Memory B cell (primary cell): ENCODE measurements at regions not wholly inside any gene's neighbourhood (a gene's known extent, or its start where the extent isn't known, plus 50 kb on each side); places are given as distances from the start of the nearest gene placed in this dataset.
"Not testable (repeated sequence)": the region's sequence is repeated elsewhere in the genome, so short reads cannot be mapped to it uniquely, and the experiment has no call there.

ENCODE experiments used
- ATAC-seq: fragments of 150-1000 bp; cut with Tn5 transposase; 2 replicates; pipeline ENCODE4 v1.10.0; 2021; ENCODE audit warnings: low read depth, mild to moderate bottlenecking, moderate library complexity
- DNase-seq, 2 donors: peaks; one replicate each; pipeline ENCODE4 v3.0.0; 2022; ENCODE audit warnings: low spot score in 2 of 2
- H3K27ac Mint-ChIP-seq: one replicate; pipeline ENCODE4 v1.8.0; 2022; ENCODE audit warnings: mild to moderate bottlenecking, moderate library complexity, mixed read lengths
- H3K27me3 Mint-ChIP-seq: one replicate; pipeline ENCODE4 v1.8.0; 2022; ENCODE audit warnings: mixed read lengths
- H3K36me3 Mint-ChIP-seq: one replicate; pipeline ENCODE4 v1.8.0; 2022; ENCODE audit warnings: mild to moderate bottlenecking, mixed read lengths
- H3K4me1 Mint-ChIP-seq: one replicate; pipeline ENCODE4 v1.8.0; 2022; ENCODE audit warnings: mixed read lengths
- H3K4me3 Mint-ChIP-seq: one replicate; pipeline ENCODE4 v1.8.0; 2022; ENCODE audit warnings: mild to moderate bottlenecking, moderate library complexity, mixed read lengths
- H3K9me3 Mint-ChIP-seq: one replicate; pipeline ENCODE4 v1.8.0; 2022; ENCODE audit warnings: mixed read lengths

- no peak overlapping the region for H3K4me3 Mint-ChIP-seq
- peaks cover 2% of the 10 kb centered on the region for H3K9me3 Mint-ChIP-seq
- peaks cover 14% of the 10 kb centered on the region for H3K4me1 Mint-ChIP-seq
- DNase-seq (no peak), ATAC-seq (no peak)
- H3K27me3 Mint-ChIP-seq = no peaks in the 10 kb centered on the region
- no peaks in the 10 kb centered on the region for H3K36me3 Mint-ChIP-seq
- no peak overlapping the region for H3K27ac Mint-ChIP-seq
Measured at GRCh38 chr11:110857892-110858546, 145.8 kb upstream of the ARHGAP20 start.

GRCh38 chr11:110856996-110857812 is 145.0 kb upstream of the ARHGAP20 start:
- Mint-ChIP-seq H3K9me3 (peaks cover 2% of the 10 kb centered on the region), H3K4me1 (peaks cover 14% of the 10 kb centered on the region), H3K36me3 (no peaks in the 10 kb centered on the region), H3K4me3 (no peak overlapping the region), H3K27me3 (no peaks in the 10 kb centered on the region), H3K27ac (no peak overlapping the region)
- DNase-seq = no peak
- no peak for ATAC-seq

- H3K27ac Mint-ChIP-seq = no peak overlapping the region
- peaks cover 14% of the 10 kb centered on the region for H3K4me1 Mint-ChIP-seq
- no peaks in the 10 kb centered on the region for H3K36me3 Mint-ChIP-seq
- peaks cover 5% of the 10 kb centered on the region for H3K27me3 Mint-ChIP-seq
- no peak for DNase-seq
- peaks cover 2% of the 10 kb centered on the region for H3K9me3 Mint-ChIP-seq
- no peak overlapping the region for H3K4me3 Mint-ChIP-seq
- no peak for ATAC-seq
Measured at GRCh38 chr11:110856340-110856739, 144.1 kb upstream of the ARHGAP20 start.

GRCh38 chr11:110855191-110855590 is 143.0 kb upstream of the ARHGAP20 start:
- no peak for DNase-seq
- peaks cover 2% of the 10 kb centered on the region for H3K9me3 Mint-ChIP-seq
- no peak overlapping the region for H3K4me3 Mint-ChIP-seq
- no peaks in the 10 kb centered on the region for H3K36me3 Mint-ChIP-seq
- H3K4me1 Mint-ChIP-seq = peaks cover 14% of the 10 kb centered on the region
- peaks cover 5% of the 10 kb centered on the region for H3K27me3 Mint-ChIP-seq
- ATAC-seq = no peak
- H3K27ac Mint-ChIP-seq = no peak overlapping the region

- Mint-ChIP-seq H3K4me1 (peaks cover 9% of the 10 kb centered on the region), H3K9me3 (peaks cover 3% of the 10 kb centered on the region), H3K27me3 (peaks cover 5% of the 10 kb centered on the region), H3K4me3 (no peak overlapping the region), H3K36me3 (no peaks in the 10 kb centered on the region), H3K27ac (no peak overlapping the region)
- DNase-seq (no peak), ATAC-seq (no peak)
Measured at GRCh38 chr11:110852921-110853490, 140.8 kb upstream of the ARHGAP20 start.

GRCh38 chr11:110850846-110851245 is 138.6 kb upstream of the ARHGAP20 start:
- peaks cover 4% of the 10 kb centered on the region for H3K9me3 Mint-ChIP-seq
- H3K4me3 Mint-ChIP-seq = no peak overlapping the region

GRCh38 chr11:110843053-110843452 is 130.8 kb upstream of the ARHGAP20 start:
- H3K27me3 Mint-ChIP-seq, H3K9me3 Mint-ChIP-seq, H3K4me1 Mint-ChIP-seq, H3K36me3 Mint-ChIP-seq, DNase-seq, ATAC-seq, H3K27ac Mint-ChIP-seq, H3K4me3 Mint-ChIP-seq: not testable (repeated sequence)

More at GRCh38 chr11:110850846-110851245, 138.6 kb upstream of the ARHGAP20 start:
- peaks cover 3% of the 10 kb centered on the region for H3K4me1 Mint-ChIP-seq
- no peak overlapping the region for H3K27ac Mint-ChIP-seq
- H3K36me3 Mint-ChIP-seq = peaks cover 2% of the 10 kb centered on the region
- ATAC-seq (no peak), DNase-seq (no peak)
- H3K27me3 Mint-ChIP-seq = peaks cover 5% of the 10 kb centered on the region

GRCh38 chr11:110838808-110839207 is 126.6 kb upstream of the ARHGAP20 start:
- no peak overlapping the region for H3K4me3 Mint-ChIP-seq
- no peak for DNase-seq
- peaks cover 2% of the 10 kb centered on the region for H3K27me3 Mint-ChIP-seq
- no peak for ATAC-seq
- peaks cover 4% of the 10 kb centered on the region for H3K9me3 Mint-ChIP-seq
- no peaks in the 10 kb centered on the region for H3K36me3 Mint-ChIP-seq
- H3K4me1 Mint-ChIP-seq = peaks cover 6% of the 10 kb centered on the region
- H3K27ac Mint-ChIP-seq = no peak overlapping the region

GRCh38 chr11:110837603-110838002 is 125.4 kb upstream of the ARHGAP20 start:
- Mint-ChIP-seq H3K36me3 (no peaks in the 10 kb centered on the region), H3K9me3 (peaks cover 4% of the 10 kb centered on the region), H3K4me1 (peaks cover 6% of the 10 kb centered on the region), H3K27me3 (peaks cover 2% of the 10 kb centered on the region), H3K27ac (no peak overlapping the region), H3K4me3 (no peak overlapping the region)
- ATAC-seq = no peak
- no peak for DNase-seq

GRCh38 chr11:110835106-110835505 is 122.9 kb upstream of the ARHGAP20 start:
- Mint-ChIP-seq H3K36me3 (no peaks in the 10 kb centered on the region), H3K27ac (no peak overlapping the region), H3K27me3 (peaks cover 5% of the 10 kb centered on the region), H3K9me3 (peaks cover 4% of the 10 kb centered on the region), H3K4me1 (peaks cover 6% of the 10 kb centered on the region), H3K4me3 (no peak overlapping the region)
- DNase-seq = no peak
- no peak for ATAC-seq

GRCh38 chr11:110833033-110833484 is 120.8 kb upstream of the ARHGAP20 start:
- Mint-ChIP-seq H3K27me3 (peaks cover 3% of the 10 kb centered on the region), H3K36me3 (no peaks in the 10 kb centered on the region), H3K4me1 (peaks cover 6% of the 10 kb centered on the region), H3K4me3 (no peak overlapping the region), H3K9me3 (peaks cover 3% of the 10 kb centered on the region), H3K27ac (no peak overlapping the region)
- DNase-seq (no peak), ATAC-seq (no peak)

- ATAC-seq (no peak), DNase-seq (no peak)
- no peaks in the 10 kb centered on the region for H3K36me3 Mint-ChIP-seq
- no peak overlapping the region for H3K4me3 Mint-ChIP-seq
- peaks cover 3% of the 10 kb centered on the region for H3K27me3 Mint-ChIP-seq
- no peak overlapping the region for H3K27ac Mint-ChIP-seq
- H3K9me3 Mint-ChIP-seq = peaks cover 3% of the 10 kb centered on the region
- peaks cover 2% of the 10 kb centered on the region for H3K4me1 Mint-ChIP-seq
Measured at GRCh38 chr11:110832539-110832938, 120.3 kb upstream of the ARHGAP20 start.

GRCh38 chr11:110832080-110832479 is 119.8 kb upstream of the ARHGAP20 start:
- Mint-ChIP-seq H3K4me1 (peaks cover 2% of the 10 kb centered on the region), H3K4me3 (no peak overlapping the region), H3K9me3 (peaks cover 3% of the 10 kb centered on the region), H3K27me3 (peaks cover 3% of the 10 kb centered on the region), H3K36me3 (no peaks in the 10 kb centered on the region), H3K27ac (no peak overlapping the region)
- DNase-seq = no peak
- ATAC-seq = no peak

- no peak for DNase-seq
- H3K9me3 Mint-ChIP-seq = peaks cover 1% of the 10 kb centered on the region
- no peak for ATAC-seq
Measured at GRCh38 chr11:110830747-110831146, 118.5 kb upstream of the ARHGAP20 start.

More at GRCh38 chr11:110830747-110831146, 118.5 kb upstream of the ARHGAP20 start:
- H3K27me3 Mint-ChIP-seq = peaks cover 6% of the 10 kb centered on the region
- H3K4me3 Mint-ChIP-seq = no peak overlapping the region
- peaks cover 9% of the 10 kb centered on the region for H3K4me1 Mint-ChIP-seq
- no peak overlapping the region for H3K27ac Mint-ChIP-seq
- peaks cover 4% of the 10 kb centered on the region for H3K36me3 Mint-ChIP-seq
